Peyer's patch (tissue), 4 donors: ENCODE measurements at regions not wholly inside any gene's neighbourhood (a gene's known extent, or its start where the extent isn't known, plus 50 kb on each side); places are given as distances from the start of the nearest gene placed in this dataset.

Experiments
- DNase-seq, 3 donors: peaks; one replicate each; pipeline ENCODE4 v3.0.0-alpha.2; 2017 to 2019
- H3K27ac ChIP-seq, 4 donors: fragments of 200-600 bp; sonication (generic); one replicate each; pipeline ENCODE4 v1.5.1; 2016 to 2019
- H3K27me3 ChIP-seq, 2 donors: fragments of 200-600 bp; sonication (generic); one replicate each; pipeline ENCODE4 v1.5.1; 2019
- H3K36me3 ChIP-seq, 3 donors: fragments of 200-600 bp; sonication (generic); one replicate each; pipeline ENCODE4 v1.5.1; 2016 to 2019
- H3K4me1 ChIP-seq, 4 donors: fragments of 200-600 bp; sonication (generic); one replicate each; pipeline ENCODE4 v1.5.1; 2016 to 2019
- H3K4me3 ChIP-seq, 4 donors: fragments of 200-600 bp; sonication (generic); 1 replicate in 3 of 4; 2 replicates in 1 of 4; pipeline ENCODE4 v1.5.1; 2016 to 2019; ENCODE audit warnings: mild to moderate bottlenecking in 1 of 4
- H3K9me3 ChIP-seq, 4 donors: fragments of 200-600 bp; sonication (generic); one replicate each; pipeline ENCODE4 v1.5.1; 2016 to 2019; ENCODE audit warnings: mild to moderate bottlenecking in 1 of 4
- CTCF ChIP-seq, 6 experiments: fragments of 450-650 bp in 4 of 6; fragments of 200-600 bp in 2 of 6; sonication (generic) in 1 of 6; IDR thresholded peaks; one replicate each; pipeline ENCODE4 v1.5.1; 2017 to 2019; ENCODE audit warnings: antibody characterized with exemption in 6 of 6, mild to moderate bottlenecking in 3 of 6, moderate library complexity in 1 of 6
- POLR2A ChIP-seq, 2 donors: fragments of 450-650 bp; IDR thresholded peaks; one replicate each; pipeline ENCODE4 v1.5.1; 2017; ENCODE audit warnings: antibody characterized with exemption in 2 of 2, mild to moderate bottlenecking in 2 of 2, moderate library complexity in 2 of 2

- no peak overlapping the region for H3K4me3 ChIP-seq
- no peak for DNase-seq
- H3K27me3 ChIP-seq: no peaks in the 10 kb centered on the region
- H3K36me3 ChIP-seq: no peaks in the 10 kb centered on the region
- TF ChIP-seq CTCF (IDR thresholded peaks at IDR 0.05): no peak
- TF ChIP-seq POLR2A (IDR thresholded peaks at IDR 0.05): no peak
- no peaks in the 10 kb centered on the region for H3K9me3 ChIP-seq
- H3K27ac ChIP-seq: no peak overlapping the region
- peaks cover 0 to 9% (median 0%) of the 10 kb centered on the region in 4 donors for H3K4me1 ChIP-seq
These were observed 499.0 kb downstream of the GADD45G start for GRCh38 chr9:90103771-90104170.

GRCh38 chr9:90105773-90106172 is 501.0 kb downstream of the GADD45G start:
- Histone ChIP-seq H3K27me3 (no peaks in the 10 kb centered on the region), H3K4me1 (peaks cover 0 to 9% (median 0%) of the 10 kb centered on the region in 4 donors), H3K9me3 (peaks cover 0 to 6% (median 0%) of the 10 kb centered on the region in 4 donors), H3K27ac (no peak overlapping the region), H3K36me3 (no peaks in the 10 kb centered on the region), H3K4me3 (no peak overlapping the region)
- TF ChIP-seq POLR2A (IDR thresholded peaks at IDR 0.05): no peak
- no peak for TF ChIP-seq CTCF (IDR thresholded peaks at IDR 0.05)
- DNase-seq: no peak

GRCh38 chr9:90107040-90107725 is 502.4 kb downstream of the GADD45G start:
- peak overlapping the region in 1 of 4 donors; percentile 9 for H3K27ac ChIP-seq
- H3K9me3 ChIP-seq: peaks cover 0 to 6% (median 0%) of the 10 kb centered on the region in 4 donors
- H3K4me1 ChIP-seq: peaks cover 0 to 9% (median 0%) of the 10 kb centered on the region in 4 donors
- peak in 1 of 3 donors; percentile 78 for DNase-seq
- no peak overlapping the region for H3K4me3 ChIP-seq
- no peak for TF ChIP-seq CTCF (IDR thresholded peaks at IDR 0.05)
- TF ChIP-seq POLR2A (IDR thresholded peaks at IDR 0.05): no peak
- no peaks in the 10 kb centered on the region for H3K27me3 ChIP-seq
- H3K36me3 ChIP-seq: no peaks in the 10 kb centered on the region

GRCh38 chr9:90107726-90108655 is 503.2 kb downstream of the GADD45G start:
- Histone ChIP-seq H3K27me3 (no peaks in the 10 kb centered on the region), H3K4me1 (peaks cover 0 to 9% (median 0%) of the 10 kb centered on the region in 4 donors), H3K36me3 (no peaks in the 10 kb centered on the region), H3K27ac (peak overlapping the region in 1 of 4 donors; percentile 9), H3K4me3 (no peak overlapping the region), H3K9me3 (peaks cover 0 to 6% (median 0%) of the 10 kb centered on the region in 4 donors)
- TF ChIP-seq POLR2A (IDR thresholded peaks at IDR 0.05): no peak
- DNase-seq: no peak

GRCh38 chr9:90112788-90113187 is 508.0 kb downstream of the GADD45G start:
- no peak overlapping the region for H3K27ac ChIP-seq
- peaks cover 0 to 5% (median 0%) of the 10 kb centered on the region in 4 donors for H3K4me1 ChIP-seq
- H3K36me3 ChIP-seq: no peaks in the 10 kb centered on the region
- TF ChIP-seq CTCF (IDR thresholded peaks at IDR 0.05) (no peak), POLR2A (IDR thresholded peaks at IDR 0.05) (no peak)
- H3K4me3 ChIP-seq: no peak overlapping the region
- no peaks in the 10 kb centered on the region for H3K27me3 ChIP-seq
- no peak for DNase-seq
- H3K9me3 ChIP-seq: peaks cover 0 to 6% (median 0%) of the 10 kb centered on the region in 4 donors
